GM18951 (cell line): ENCODE measurements at regions not wholly inside any gene's neighbourhood (a gene's known extent, or its start where the extent isn't known, plus 50 kb on each side); places are given as distances from the start of the nearest gene placed in this dataset.
"Not testable (repeated sequence)": the region's sequence is repeated elsewhere in the genome, so short reads cannot be mapped to it uniquely, and the experiment has no call there.

Experiments used
- POLR2A ChIP-seq: IDR thresholded peaks from 4 replicates; pipeline ENCODE4 v1.6.1; 2011; ENCODE audit warnings: mild to moderate bottlenecking; ENCODE audit not compliant: insufficient read length, insufficient read depth; ENCODE audit errors: extremely low read depth
- in situ Hi-C: fragments of 300-500 bp; cut with MboI; formaldehyde crosslinking; loops from one replicate; pipeline ENCODE4 v1.12.0; 2022; ENCODE audit warnings: low sequenced_read_pairs, mixed read lengths, inconsistent platforms; ENCODE audit not compliant: unreplicated experiment

- TF ChIP-seq POLR2A, result no peak
- in situ Hi-C loops, result no loop called here
These were observed 108.8 kb downstream of the ESM1 start for GRCh38 chr5:54876556-54876955.

- in situ Hi-C loops, result no loop called here
- TF ChIP-seq POLR2A, result no peak
These were observed 110.9 kb downstream of the ESM1 start for GRCh38 chr5:54874337-54875021.

GRCh38 chr5:54873691-54874090, 111.7 kb downstream of the ESM1 start:
- TF ChIP-seq POLR2A, result no peak
- in situ Hi-C loops, result no loop called here

- in situ Hi-C loops, result no loop called here
- no peak for TF ChIP-seq POLR2A
These were observed 112.6 kb downstream of the ESM1 start for GRCh38 chr5:54872810-54873209.

- TF ChIP-seq POLR2A, result no peak
- in situ Hi-C loops, result no loop called here
These were observed 115.1 kb downstream of the ESM1 start for GRCh38 chr5:54870271-54870670.

GRCh38 chr5:54869691-54870090, 115.7 kb downstream of the ESM1 start:
- TF ChIP-seq POLR2A, result no peak
- in situ Hi-C loops, result no loop called here

- in situ Hi-C loops, result no loop called here
- no peak for TF ChIP-seq POLR2A
These were observed 116.6 kb downstream of the ESM1 start for GRCh38 chr5:54868511-54869483.

- TF ChIP-seq POLR2A, result no peak
- in situ Hi-C loops, result no loop called here
These were observed 118.0 kb downstream of the ESM1 start for GRCh38 chr5:54867310-54867944.

GRCh38 chr5:54864911-54865515, 120.4 kb downstream of the ESM1 start:
- in situ Hi-C loops, result not testable (repeated sequence)

GRCh38 chr5:54862036-54862435, 123.4 kb downstream of the ESM1 start:
- no peak for TF ChIP-seq POLR2A
- in situ Hi-C loops, result no loop called here

- in situ Hi-C loops, result no loop called here
These were observed 124.0 kb downstream of the ESM1 start for GRCh38 chr5:54861212-54861894.

GRCh38 chr5:54860321-54860720, 125.1 kb downstream of the ESM1 start:
- no peak for TF ChIP-seq POLR2A
- in situ Hi-C loops, result no loop called here

More at GRCh38 chr5:54861212-54861894, 124.0 kb downstream of the ESM1 start:
- no peak for TF ChIP-seq POLR2A
